GM21390 (cell line): ENCODE measurements at regions not wholly inside any gene's neighbourhood (a gene's known extent, or its start where the extent isn't known, plus 50 kb on each side); places are given as distances from the start of the nearest gene placed in this dataset.
"Not testable (repeated sequence)": the region's sequence is repeated elsewhere in the genome, so short reads cannot be mapped to it uniquely, and the experiment has no call there.

Experiments
- ATAC-seq: cut with Tn5 transposase; IDR thresholded peaks from one replicate; pipeline ENCODE4 v1.9.1; 2021; ENCODE audit not compliant: unreplicated experiment

DNA sequence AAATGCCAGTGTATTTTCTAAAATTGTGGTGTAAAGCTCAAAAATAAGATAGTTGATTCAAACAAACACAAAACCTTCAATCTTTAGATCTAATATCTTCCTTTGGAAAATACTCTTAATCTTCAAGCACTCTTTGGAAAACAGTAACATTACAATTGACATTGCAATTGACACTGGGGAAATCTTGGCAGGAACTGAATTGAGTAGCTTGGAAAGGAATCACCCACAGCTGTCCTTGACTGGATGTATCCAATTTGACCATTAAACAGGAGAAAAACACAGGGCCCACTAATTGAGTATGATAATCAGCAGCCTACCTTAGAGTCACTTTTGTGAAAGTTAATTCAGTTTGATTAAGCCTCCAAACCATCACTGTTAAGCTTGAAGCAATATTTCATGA lies 776.7 kb downstream of the DTWD2 start:
- ATAC-seq, result no peak

GRCh38 chr5:118208031-118208453 lies 780.3 kb downstream of the DTWD2 start:
- no peak for ATAC-seq

- ATAC-seq, result no peak
These were observed 788.5 kb downstream of the DTWD2 start for GRCh38 chr5:118199801-118200200.

- no peak for ATAC-seq
These were observed 792.1 kb downstream of the DTWD2 start for GRCh38 chr5:118196229-118196628.

GRCh38 chr5:118195211-118195610 lies 793.1 kb downstream of the DTWD2 start:
- ATAC-seq, result no peak

- ATAC-seq, result no peak
These were observed 795.0 kb downstream of the DTWD2 start for GRCh38 chr5:118193194-118193905.

GRCh38 chr5:118185018-118185417 lies 803.3 kb downstream of the DTWD2 start:
- no peak for ATAC-seq

DNA sequence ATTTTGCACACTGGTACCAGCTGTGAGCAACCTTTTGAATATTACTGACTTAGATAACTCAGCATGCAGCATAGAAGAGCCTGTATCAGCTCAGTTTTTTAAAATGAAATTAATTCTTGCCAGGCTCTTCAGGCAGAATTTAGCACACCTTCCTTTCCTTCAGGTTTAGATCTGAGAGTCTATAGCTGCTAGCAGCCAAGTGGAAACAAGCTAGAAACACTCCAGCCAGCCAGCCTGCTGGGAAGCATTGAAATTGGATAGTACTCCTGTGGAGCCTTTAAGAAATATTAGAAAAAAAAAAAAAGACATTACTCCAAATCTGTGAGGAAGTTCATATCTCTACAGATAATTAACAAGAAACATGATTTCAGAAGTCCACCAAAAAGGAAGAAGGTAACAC lies 812.2 kb downstream of the DTWD2 start:
- no peak for ATAC-seq

GRCh38 chr5:118174671-118175070 lies 813.7 kb downstream of the DTWD2 start:
- ATAC-seq, result no peak

GRCh38 chr5:118173340-118173739 lies 815.0 kb downstream of the DTWD2 start:
- no peak for ATAC-seq

GRCh38 chr5:118165619-118166018 lies 822.7 kb downstream of the DTWD2 start:
- ATAC-seq, result no peak

- ATAC-seq, result no peak
These were observed 832.2 kb downstream of the DTWD2 start for GRCh38 chr5:118156181-118156580.

DNA sequence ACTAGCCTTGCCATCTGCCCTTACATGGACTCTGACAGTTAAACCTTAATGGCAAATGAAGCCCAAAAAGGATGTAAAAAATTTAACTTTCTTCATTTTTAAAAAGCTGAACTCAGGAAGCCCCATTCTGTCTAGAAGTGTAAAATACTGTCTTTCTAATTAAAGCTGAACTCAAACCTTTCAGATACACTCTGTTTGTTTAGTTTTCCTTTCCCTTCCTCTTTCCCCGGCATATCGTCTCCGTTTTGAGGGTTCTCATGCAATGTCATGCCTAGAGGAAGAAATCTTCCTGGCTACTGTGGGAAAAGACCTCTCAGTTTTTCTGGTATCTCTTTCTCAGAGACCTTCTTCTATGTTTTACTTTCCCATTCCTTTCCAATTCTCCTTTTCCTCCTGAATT lies 841.5 kb downstream of the DTWD2 start:
- no peak for ATAC-seq

DNA sequence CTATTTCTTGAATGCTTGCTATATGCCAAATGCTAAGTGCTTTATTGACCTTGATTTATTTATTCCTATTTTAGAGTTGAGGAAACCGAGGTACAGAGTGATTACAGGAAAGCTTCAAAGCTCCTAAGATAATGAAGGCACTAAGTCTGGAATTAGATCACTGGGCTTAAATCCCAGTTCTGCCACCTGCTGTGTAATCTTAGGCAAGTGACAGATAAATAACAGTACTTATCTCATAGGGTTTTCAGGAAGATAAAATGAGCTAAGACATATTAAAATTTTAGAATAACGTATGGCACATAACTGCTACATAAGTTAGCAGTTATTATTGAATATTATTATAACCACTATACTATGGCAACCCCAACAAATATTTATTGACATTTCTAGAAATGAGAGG lies 843.8 kb downstream of the DTWD2 start:
- ATAC-seq, result no peak

GRCh38 chr5:118139361-118139760 lies 849.0 kb downstream of the DTWD2 start:
- no peak for ATAC-seq

GRCh38 chr5:118126159-118126558 lies 862.2 kb downstream of the DTWD2 start:
- peak; percentile 58 for ATAC-seq

- no peak for ATAC-seq
These were observed 862.7 kb downstream of the DTWD2 start for GRCh38 chr5:118125687-118126086.

GRCh38 chr5:118121258-118121657 lies 867.1 kb downstream of the DTWD2 start:
- no peak for ATAC-seq

- ATAC-seq, result no peak
These were observed 872.6 kb downstream of the DTWD2 start for GRCh38 chr5:118115791-118116190.

DNA sequence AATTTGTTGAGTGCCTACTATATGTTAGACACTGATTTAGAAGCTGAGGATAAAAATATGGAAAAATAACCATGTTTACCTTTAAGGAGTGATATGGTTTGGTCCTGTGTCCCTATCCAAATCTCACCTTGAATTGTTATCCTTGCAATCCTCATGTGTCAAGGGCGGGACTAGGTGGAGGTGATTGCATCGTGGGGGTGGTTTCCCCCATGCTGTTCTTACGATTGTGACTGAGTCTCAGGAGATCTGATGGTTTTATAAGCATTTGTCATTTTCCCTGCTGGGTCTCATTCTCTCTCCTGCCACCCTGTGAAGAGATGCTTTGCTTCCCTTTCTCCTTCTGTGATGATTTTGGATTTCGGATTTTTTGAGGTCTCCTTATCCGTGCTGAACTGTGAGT lies 876.4 kb downstream of the DTWD2 start:
- no peak for ATAC-seq

- ATAC-seq, result not testable (repeated sequence)
These were observed 881.1 kb downstream of the DTWD2 start for GRCh38 chr5:118107246-118107645.

DNA sequence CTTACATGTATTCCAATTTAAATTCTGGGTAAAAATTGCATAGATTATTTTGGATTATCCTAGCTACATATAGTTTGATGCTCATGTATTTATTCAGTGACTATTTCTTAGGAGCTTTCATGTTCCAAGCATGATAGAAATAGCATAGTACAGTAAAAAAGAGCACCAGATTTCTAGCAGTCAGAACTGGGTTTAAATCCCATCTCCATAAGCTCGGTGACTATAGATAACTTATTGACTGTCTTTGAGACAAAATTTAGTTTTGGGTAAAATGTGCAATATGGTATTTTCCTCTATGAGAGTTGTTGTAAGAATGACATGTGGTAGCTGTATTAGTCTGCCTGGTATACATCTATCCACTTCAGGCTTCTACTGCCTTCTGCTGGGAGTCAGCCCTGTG lies 889.6 kb downstream of the DTWD2 start:
- ATAC-seq, result no peak

DNA sequence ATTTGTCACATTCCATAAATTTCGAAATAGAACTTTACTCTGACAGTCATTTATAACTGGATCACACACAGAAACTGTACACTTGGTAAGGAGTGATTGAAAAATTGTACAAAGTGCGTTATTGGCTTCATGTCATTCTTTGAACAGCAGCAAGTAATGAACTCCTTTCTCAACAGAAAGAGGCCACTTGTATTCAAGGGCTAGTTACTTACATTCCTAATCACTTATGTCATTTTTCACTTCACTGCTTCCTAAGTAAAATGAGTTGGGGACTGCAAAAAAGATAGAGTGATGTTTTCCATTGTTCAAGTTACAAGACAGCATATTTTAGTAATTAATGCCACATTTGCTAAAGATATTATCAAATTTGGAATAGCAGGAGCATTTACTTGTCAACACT lies 893.2 kb downstream of the DTWD2 start:
- ATAC-seq, result no peak
